Stimulated activated CD4-positive, alpha-beta T cell treated with anti-CD3 and anti-CD28 coated beads, TNF-alpha, amount 100 ng/mL, for 24 hours (primary cell): ENCODE measurements at regions not wholly inside any gene's neighbourhood (a gene's known extent, or its start where the extent isn't known, plus 50 kb on each side); places are given as distances from the start of the nearest gene placed in this dataset.

Experiments used
- DNase-seq, 3 experiments: peaks; one replicate each; pipeline ENCODE4 v3.0.0-alpha.2; 2020; ENCODE audit warnings: low read depth in 3 of 3

DNA sequence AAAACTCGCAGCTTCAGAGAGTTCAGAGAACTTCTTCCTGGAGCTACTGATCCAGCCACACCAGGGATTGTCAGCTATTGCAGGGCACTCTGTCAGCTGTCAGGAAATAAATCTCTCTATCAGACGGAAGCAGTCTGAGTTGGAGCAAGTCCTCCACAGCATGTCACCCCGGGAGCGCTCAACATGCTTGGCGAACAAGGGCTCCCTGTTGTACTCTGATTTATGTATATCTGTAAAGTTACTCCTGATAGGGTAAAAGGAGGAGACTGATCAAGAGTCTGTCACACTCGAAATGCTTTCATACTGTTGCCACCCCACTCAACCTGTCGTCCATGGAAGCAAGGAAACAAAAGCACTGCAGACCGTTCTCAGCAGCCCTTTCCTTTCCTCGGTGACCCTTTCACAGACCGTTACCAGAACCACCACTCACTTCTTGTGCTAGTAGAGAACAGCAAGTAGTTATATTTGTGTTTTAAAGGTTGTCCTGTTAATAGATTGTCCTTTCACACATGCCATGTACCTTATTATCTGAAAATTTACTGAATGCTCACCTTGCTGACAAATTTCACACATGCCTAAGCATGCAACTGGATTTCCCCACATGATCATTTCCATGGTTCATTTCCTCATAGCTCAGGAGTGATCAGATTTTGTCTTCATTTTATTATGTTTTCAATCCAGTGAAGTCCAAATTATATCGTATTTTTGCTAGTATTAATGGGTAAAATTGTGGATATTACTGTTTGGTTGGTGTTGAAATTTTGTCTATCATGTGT lies 2108.9 kb upstream of the TENM3 start:
- DNase-seq: no peak

- no peak for DNase-seq
Observed at GRCh38 chr4:180141734-180142133, 2101.5 kb upstream of the TENM3 start.

DNA sequence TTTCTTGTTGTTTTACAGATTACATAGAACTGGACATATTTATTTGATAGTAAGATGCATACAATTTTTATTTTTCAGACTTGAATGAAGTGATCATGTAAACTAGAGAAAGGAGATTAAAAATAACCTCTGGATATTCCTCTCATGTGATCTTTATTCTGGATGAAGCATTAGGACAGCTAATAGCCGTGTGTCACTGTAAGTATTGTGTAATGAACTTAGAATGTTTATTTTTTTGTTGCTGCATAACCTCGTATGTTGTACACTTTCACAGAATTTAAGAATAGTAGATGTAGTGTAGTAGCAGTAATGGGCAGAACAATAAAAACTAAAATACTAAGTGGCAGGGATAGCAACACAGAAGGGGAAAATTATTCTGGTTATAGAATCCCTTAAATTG lies 2094.5 kb upstream of the TENM3 start:
- DNase-seq: no peak

DNA sequence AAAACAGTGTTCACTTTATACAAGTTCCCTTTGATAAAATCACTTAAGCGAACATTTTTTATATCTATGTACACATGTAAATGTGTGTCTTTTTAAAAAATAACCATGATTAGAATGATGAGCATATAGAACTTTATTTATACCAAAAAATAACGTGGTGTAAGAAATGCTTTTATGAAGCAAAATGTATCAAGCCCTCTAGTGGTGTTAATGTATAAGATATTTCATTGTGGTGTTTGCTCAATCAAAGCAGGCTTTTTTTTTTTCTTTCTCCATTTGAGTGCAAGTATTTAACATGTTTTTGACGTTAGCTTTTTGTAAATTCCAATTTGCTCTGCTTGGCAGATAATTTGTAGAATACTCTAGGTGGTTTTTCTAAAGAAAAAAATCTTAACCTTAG lies 2092.4 kb upstream of the TENM3 start:
- DNase-seq: no peak

GRCh38 chr4:180152831-180153230 lies 2090.4 kb upstream of the TENM3 start:
- DNase-seq: no peak

GRCh38 chr4:180153587-180153986 lies 2089.6 kb upstream of the TENM3 start:
- no peak for DNase-seq

GRCh38 chr4:180156684-180157083 lies 2086.5 kb upstream of the TENM3 start:
- no peak for DNase-seq

- no peak for DNase-seq
Observed at GRCh38 chr4:180160195-180160983, 2082.8 kb upstream of the TENM3 start.

DNA sequence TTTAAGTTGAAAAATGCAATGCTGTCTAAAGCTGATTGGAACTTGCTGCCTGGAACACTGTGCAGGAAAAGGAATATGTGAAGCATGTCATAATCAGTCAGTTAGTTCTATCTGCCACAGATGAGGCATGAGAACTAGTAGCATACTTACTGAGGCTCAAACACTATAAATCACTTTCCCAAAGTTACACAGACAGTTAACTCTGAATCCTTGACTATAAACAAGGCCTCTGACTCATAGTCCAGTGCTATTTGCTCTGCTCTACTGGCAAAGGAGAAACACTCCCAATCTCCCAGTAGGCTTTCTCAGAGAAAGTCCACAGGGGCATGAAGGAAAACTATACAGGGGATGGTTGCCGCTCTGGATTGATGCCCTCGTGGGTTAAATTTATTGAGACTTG lies 2078.4 kb upstream of the TENM3 start:
- no peak for DNase-seq

GRCh38 chr4:180169394-180169793 lies 2073.8 kb upstream of the TENM3 start:
- no peak for DNase-seq

DNA sequence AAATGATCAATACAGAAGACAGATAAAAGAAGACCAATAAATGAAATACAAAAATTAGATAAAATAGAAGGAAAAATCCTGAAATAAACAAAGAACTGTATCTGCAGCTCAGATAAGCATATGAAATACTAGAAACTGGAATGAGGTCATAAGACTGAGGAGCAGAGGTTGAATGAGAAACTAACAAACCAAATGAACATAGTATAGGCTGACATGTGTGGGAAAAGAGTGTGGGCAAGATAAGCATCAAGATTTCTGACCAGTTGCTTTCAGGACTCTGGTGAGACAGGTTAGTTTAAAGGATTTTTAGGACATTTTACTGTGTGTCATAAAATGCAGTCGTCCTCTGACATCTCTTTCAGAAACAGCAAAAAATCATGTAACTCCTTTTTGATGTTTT lies 2073.2 kb upstream of the TENM3 start:
- no peak for DNase-seq

DNA sequence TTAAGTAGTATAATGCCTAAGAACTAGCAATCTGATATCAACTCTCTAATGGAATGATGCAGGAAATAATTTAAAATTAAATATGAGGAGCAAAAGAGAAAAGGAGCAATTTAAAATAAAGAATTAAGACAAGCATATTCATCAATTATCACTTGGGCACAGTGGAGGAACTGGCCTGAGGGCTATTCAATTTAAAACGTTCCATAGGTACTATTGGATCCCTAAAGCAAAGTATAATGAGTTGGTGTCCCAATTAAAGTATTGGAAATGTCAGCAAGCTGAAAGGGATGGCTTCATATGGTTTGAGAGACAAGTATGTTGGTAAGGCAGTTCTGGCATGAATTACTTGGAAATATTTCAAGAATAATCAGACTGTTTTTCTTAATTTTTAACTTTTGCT lies 2064.1 kb upstream of the TENM3 start:
- no peak for DNase-seq

- no peak for DNase-seq
Observed at GRCh38 chr4:180189666-180190065, 2053.5 kb upstream of the TENM3 start.

DNA sequence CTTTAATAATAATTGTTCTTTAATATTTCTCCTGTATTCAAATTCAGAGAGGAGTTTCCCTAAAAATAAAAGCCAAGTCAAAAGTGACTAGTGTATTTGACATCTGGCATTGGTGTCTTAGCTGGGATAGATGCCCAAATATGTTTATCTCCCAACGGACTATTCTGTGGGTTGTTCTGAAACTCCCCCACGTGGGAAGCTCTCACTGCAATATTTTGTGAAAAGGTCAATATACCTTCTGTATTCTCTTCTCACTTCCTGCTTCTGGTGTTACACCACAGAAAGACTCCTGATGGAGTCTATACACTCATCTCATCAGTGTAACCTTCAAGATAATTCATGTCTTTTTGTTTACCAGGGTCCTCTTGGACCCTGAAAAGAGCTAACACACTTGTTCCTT lies 2052.8 kb upstream of the TENM3 start:
- DNase-seq: no peak

DNA sequence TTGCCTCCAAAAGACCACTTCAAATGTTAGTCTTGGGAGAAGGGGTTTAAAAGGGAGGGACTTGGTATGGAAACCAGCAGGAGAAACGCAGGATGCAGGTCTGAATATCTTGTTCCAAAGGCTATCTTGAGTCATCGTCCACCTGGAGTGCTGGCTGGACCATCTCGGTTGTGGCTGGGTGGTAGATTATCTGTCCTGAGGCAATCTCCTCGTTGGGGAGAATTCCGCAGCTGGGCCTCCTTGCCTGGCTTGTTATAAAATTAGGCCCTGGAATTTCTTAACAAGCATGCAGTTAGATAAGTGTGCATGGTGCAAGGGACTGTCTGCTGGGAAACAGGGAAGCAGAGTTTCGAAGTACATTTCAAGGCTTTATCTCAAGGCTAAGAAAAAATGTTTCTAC lies 2045.7 kb upstream of the TENM3 start:
- DNase-seq: no peak

DNA sequence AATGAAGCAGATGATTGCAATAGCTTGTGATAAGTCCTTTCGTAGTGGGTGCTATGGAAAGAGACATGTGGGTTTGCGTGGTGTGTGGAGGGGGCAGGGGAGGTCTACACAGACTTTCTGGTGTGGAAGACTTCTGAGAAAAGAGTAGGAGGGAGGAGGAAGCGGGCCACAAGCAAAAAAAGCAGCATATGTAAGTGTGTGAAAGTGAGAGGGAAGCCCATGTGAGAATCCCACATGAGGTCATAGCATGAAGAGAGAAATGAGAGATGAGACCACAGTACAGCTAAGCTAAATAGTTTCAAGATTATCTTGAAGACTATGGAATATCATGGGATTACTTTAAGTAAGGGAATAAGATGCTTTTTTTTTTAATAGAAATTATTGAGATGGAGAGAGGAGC lies 2039.9 kb upstream of the TENM3 start:
- no peak for DNase-seq

GRCh38 chr4:180205276-180205675 lies 2037.9 kb upstream of the TENM3 start:
- DNase-seq: no peak

GRCh38 chr4:180207921-180208320 lies 2035.3 kb upstream of the TENM3 start:
- no peak for DNase-seq

DNA sequence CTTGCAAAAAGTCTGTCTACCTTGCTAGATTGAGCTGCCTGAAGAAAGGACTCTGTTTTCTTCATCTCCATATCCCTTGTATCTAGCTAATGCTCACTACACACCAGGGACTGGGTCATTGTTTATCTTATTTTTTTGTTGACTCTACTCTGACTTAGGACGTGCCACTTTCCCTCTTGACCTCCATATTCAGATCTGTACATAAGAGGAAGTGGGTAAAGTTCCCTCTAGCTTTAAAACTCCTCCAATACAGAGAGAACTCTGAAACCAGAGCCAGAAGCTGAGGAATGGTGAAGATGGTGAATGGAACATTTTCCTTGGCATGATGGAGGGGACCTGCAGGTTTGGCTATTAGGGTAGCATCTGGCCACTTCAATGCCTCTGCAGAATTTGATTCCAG lies 2026.1 kb upstream of the TENM3 start:
- DNase-seq: no peak

GRCh38 chr4:180219080-180219479 lies 2024.1 kb upstream of the TENM3 start:
- no peak for DNase-seq

- no peak for DNase-seq
Observed at GRCh38 chr4:180225977-180226376, 2017.2 kb upstream of the TENM3 start.

DNA sequence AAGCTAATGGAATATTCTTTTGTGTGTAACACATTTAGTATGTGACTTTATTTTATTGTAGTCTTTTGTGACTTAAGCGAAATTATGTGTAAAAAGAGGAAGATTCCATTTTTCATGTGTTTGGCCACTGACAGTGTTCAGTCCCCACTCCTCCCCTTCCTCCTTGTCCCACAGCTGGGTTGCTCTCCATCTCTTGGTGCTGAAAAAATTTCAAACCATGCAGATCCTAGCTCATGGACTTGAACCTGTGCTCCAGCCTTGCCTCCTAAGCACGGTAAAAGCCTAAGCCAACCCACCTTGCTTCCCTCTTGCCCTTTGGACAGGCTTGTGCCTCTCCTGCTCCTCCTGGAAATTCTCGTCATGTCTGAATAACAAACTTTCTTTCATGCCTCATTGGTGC lies 2008.5 kb upstream of the TENM3 start:
- no peak for DNase-seq

- DNase-seq: no peak
Observed at GRCh38 chr4:180240670-180241069, 2002.5 kb upstream of the TENM3 start.
